Caco-2 (cell line): ENCODE measurements at regions not wholly inside any gene's neighbourhood (a gene's known extent, or its start where the extent isn't known, plus 50 kb on each side); places are given as distances from the start of the nearest gene placed in this dataset.

Experiments
- BruUV-seq: library from RNA; stranded (reverse); fragments of 400-500 nt; replicated peaks from 2 replicates; lab custom pipeline; 2021; lab: Mats Ljungman, UMichigan
- CTCF ChIA-PET: fragments of 300-600 bp; sonication (Branson Sonifier 250); formaldehyde crosslinking; loops from one replicate; lab custom pipeline; 2022; ENCODE audit warnings: antibody characterized with exemption; lab: Charles Lee
- POLR2A ChIA-PET: fragments of 300-600 bp; sonication (Branson Sonifier 250); formaldehyde crosslinking; loops from one replicate; lab custom pipeline; 2022; ENCODE audit warnings: antibody characterized with exemption; lab: Charles Lee
- DNase-seq, 2 experiments: peaks; one replicate each; pipeline versions ENCODE4 v3.0.0 to v3.0.0-alpha.2; 2020 to 2022
- H3K27me3 ChIP-seq: replicated peaks from 2 replicates; pipeline ENCODE4 v1.6.0; 2011; ENCODE audit warnings: low read length; ENCODE audit not compliant: control insufficient read depth, insufficient read depth
- H3K36me3 ChIP-seq: 2 replicates; pipeline ENCODE4 v1.5.1; 2011; ENCODE audit warnings: low read length; ENCODE audit not compliant: control insufficient read depth, insufficient read depth
- H3K4me1 ChIP-seq: fragments of 250-450 bp; sonication (Bioruptor Pico); 2 replicates; pipeline ENCODE4 v1.5.1; 2020; ENCODE audit warnings: mild to moderate bottlenecking
- H3K4me3 ChIP-seq: 2 replicates; pipeline ENCODE4 v1.5.1; 2011; ENCODE audit warnings: low read depth, mild to moderate bottlenecking, control low read depth, low read length
- H3K9me3 ChIP-seq: fragments of 250-450 bp; sonication (Bioruptor Pico); 2 replicates; pipeline ENCODE4 v1.5.1; 2020; ENCODE audit warnings: mild to moderate bottlenecking, moderate library complexity
- H3K27ac Mint-ChIP-seq: one replicate; pipeline ENCODE4 v1.8.0; 2022; ENCODE audit warnings: mixed read lengths; ENCODE audit not compliant: unreplicated experiment
- H3K27me3 Mint-ChIP-seq: one replicate; pipeline ENCODE4 v1.8.0; 2022; ENCODE audit warnings: mixed read lengths; ENCODE audit not compliant: insufficient read depth, unreplicated experiment
- H3K36me3 Mint-ChIP-seq: one replicate; pipeline ENCODE4 v1.8.0; 2022; ENCODE audit warnings: mild to moderate bottlenecking, mixed read lengths; ENCODE audit not compliant: insufficient read depth, unreplicated experiment
- H3K4me1 Mint-ChIP-seq: one replicate; pipeline ENCODE4 v1.8.0; 2022; ENCODE audit warnings: low read depth, mixed read lengths; ENCODE audit not compliant: unreplicated experiment
- H3K4me3 Mint-ChIP-seq: one replicate; pipeline ENCODE4 v1.8.0; 2022; ENCODE audit warnings: mild to moderate bottlenecking, moderate library complexity, mixed read lengths; ENCODE audit not compliant: unreplicated experiment
- H3K9me3 Mint-ChIP-seq: one replicate; pipeline ENCODE4 v1.8.0; 2022; ENCODE audit warnings: mixed read lengths; ENCODE audit not compliant: unreplicated experiment
- CTCF ChIP-seq, 2 experiments: fragments of 200-600 bp in 1 of 2; IDR thresholded peaks; 1 replicate in 1 of 2; 2 replicates in 1 of 2; pipeline versions ENCODE4 v1.5.1 to v1.8.0; 2011 to 2022; ENCODE audit warnings: antibody characterized with exemption in 1 of 2, control low read depth in 1 of 2, inconsistent platforms in 1 of 2, low read depth in 1 of 2, low read length in 1 of 2, mild to moderate bottlenecking in 1 of 2, moderate library complexity in 1 of 2; ENCODE audit not compliant: insufficient read depth in 1 of 2, severe bottlenecking in 1 of 2, unreplicated experiment in 1 of 2
- intact Hi-C: fragments of 100-400 bp; cut with micrococcal nuclease; formaldehyde crosslinking; loops from one replicate; pipeline ENCODE4 v1.10.0; 2022; ENCODE audit not compliant: unreplicated experiment

- ChIA-PET POLR2A (no interaction called here), CTCF (no interaction called here)
- no peak for DNase-seq
- Histone ChIP-seq H3K4me1 (no peaks in the 10 kb centered on the region), H3K4me3 (no peak overlapping the region), H3K27me3 (no peaks in the 10 kb centered on the region), H3K9me3 (no peaks in the 10 kb centered on the region), H3K36me3 (no peaks in the 10 kb centered on the region)
- intact Hi-C loops: no loop called here
- TF ChIP-seq CTCF (IDR thresholded peaks at IDR 0.05; ENCODE audit: insufficient read depth in 1 of 2, low read depth in 1 of 2, low read length in 1 of 2, severe bottlenecking in 1 of 2, unreplicated experiment in 1 of 2): no peak
- no peaks in the 10 kb centered on the region for H3K4me1 Mint-ChIP-seq
- no peaks in the 10 kb centered on the region for H3K27me3 Mint-ChIP-seq
- H3K36me3 Mint-ChIP-seq: no peaks in the 10 kb centered on the region
- no TSS peak for BruUV-seq
- no peak overlapping the region for H3K4me3 Mint-ChIP-seq
- H3K9me3 Mint-ChIP-seq: no peaks in the 10 kb centered on the region
- H3K27ac Mint-ChIP-seq: no peak overlapping the region
These were observed 1325.0 kb upstream of the GOT2 start for GRCh38 chr16:60059141-60059540.

- intact Hi-C loops: no loop called here
- no peaks in the 10 kb centered on the region for H3K27me3 ChIP-seq
- Mint-ChIP-seq H3K36me3 (no peaks in the 10 kb centered on the region), H3K4me1 (no peaks in the 10 kb centered on the region), H3K27me3 (no peaks in the 10 kb centered on the region), H3K9me3 (no peaks in the 10 kb centered on the region), H3K27ac (no peak overlapping the region), H3K4me3 (no peak overlapping the region)
- no peak for TF ChIP-seq CTCF (IDR thresholded peaks at IDR 0.05; ENCODE audit: insufficient read depth in 1 of 2, low read depth in 1 of 2, low read length in 1 of 2, severe bottlenecking in 1 of 2, unreplicated experiment in 1 of 2)
- no peaks in the 10 kb centered on the region for H3K9me3 ChIP-seq
- DNase-seq: no peak
- no peaks in the 10 kb centered on the region for H3K4me1 ChIP-seq
- H3K36me3 ChIP-seq: no peaks in the 10 kb centered on the region
- ChIA-PET CTCF (no interaction called here), POLR2A (no interaction called here)
- H3K4me3 ChIP-seq: no peak overlapping the region
- no TSS peak for BruUV-seq
These were observed 1307.6 kb upstream of the GOT2 start for GRCh38 chr16:60041671-60042070.

GRCh38 chr16:60031740-60032139 is 1297.6 kb upstream of the GOT2 start:
- ChIA-PET POLR2A (no interaction called here), CTCF (no interaction called here)
- Histone ChIP-seq H3K27me3 (no peaks in the 10 kb centered on the region), H3K9me3 (no peaks in the 10 kb centered on the region), H3K36me3 (no peaks in the 10 kb centered on the region), H3K4me3 (no peak overlapping the region), H3K4me1 (no peaks in the 10 kb centered on the region)
- no peaks in the 10 kb centered on the region for H3K4me1 Mint-ChIP-seq
- DNase-seq: no peak
- no peak for TF ChIP-seq CTCF (IDR thresholded peaks at IDR 0.05; ENCODE audit: insufficient read depth in 1 of 2, low read depth in 1 of 2, low read length in 1 of 2, severe bottlenecking in 1 of 2, unreplicated experiment in 1 of 2)
- BruUV-seq: no TSS peak
- intact Hi-C loops: no loop called here
- no peak overlapping the region for H3K4me3 Mint-ChIP-seq
- no peaks in the 10 kb centered on the region for H3K27me3 Mint-ChIP-seq
- H3K9me3 Mint-ChIP-seq: no peaks in the 10 kb centered on the region
- no peak overlapping the region for H3K27ac Mint-ChIP-seq
- no peaks in the 10 kb centered on the region for H3K36me3 Mint-ChIP-seq
